ENCODE measurements at regions not wholly inside any gene's neighbourhood (a gene's known extent, or its start where the extent isn't known, plus 50 kb on each side); places are given as distances from the start of the nearest gene placed in this dataset.

GRCh38 chr5:63483338-63483737 is 478.9 kb downstream of the HTR1A start:
- TF ChIP-seq CTCF (IDR thresholded peaks at IDR 0.05; ENCODE audit: low read depth, low read length) (no peak), EZH2phosphoT487 (IDR thresholded peaks at IDR 0.05; ENCODE audit: low read depth) (no peak)
- Histone ChIP-seq H3K79me2 (ENCODE audit: low read length) (no peaks in the 10 kb centered on the region), H2AFZ (ENCODE audit: low read depth, low read length) (no peak overlapping the region), H3K4me1 (ENCODE audit: low read length) (no peaks in the 10 kb centered on the region), H3K27ac (ENCODE audit: low read length) (no peak overlapping the region), H3K9ac (ENCODE audit: low read length) (no peak overlapping the region), H3K4me3 (ENCODE audit: low read length) (no peak overlapping the region), H3K36me3 (replicated peaks; ENCODE audit: low read depth, low read length) (no peaks in the 10 kb centered on the region), H4K20me1 (ENCODE audit: insufficient read depth, low read length) (no peaks in the 10 kb centered on the region), H3K27me3 (ENCODE audit: low read depth, low read length) (no peaks in the 10 kb centered on the region), H3K4me2 (ENCODE audit: low read length) (no peak overlapping the region), H3K9me3 (ENCODE audit: insufficient read depth, low read length) (no peaks in the 10 kb centered on the region)

GRCh38 chr5:63473335-63473967 is 488.8 kb downstream of the HTR1A start:
- Histone ChIP-seq H3K4me1 (ENCODE audit: low read length) (no peaks in the 10 kb centered on the region), H3K4me2 (ENCODE audit: low read length) (no peak overlapping the region), H3K9ac (ENCODE audit: low read length) (no peak overlapping the region), H2AFZ (ENCODE audit: low read depth, low read length) (no peak overlapping the region), H3K27ac (ENCODE audit: low read length) (no peak overlapping the region), H3K9me3 (ENCODE audit: insufficient read depth, low read length) (no peaks in the 10 kb centered on the region), H3K79me2 (ENCODE audit: low read length) (no peaks in the 10 kb centered on the region), H3K36me3 (replicated peaks; ENCODE audit: low read depth, low read length) (no peaks in the 10 kb centered on the region), H3K27me3 (ENCODE audit: low read depth, low read length) (no peaks in the 10 kb centered on the region), H4K20me1 (ENCODE audit: insufficient read depth, low read length) (no peaks in the 10 kb centered on the region), H3K4me3 (ENCODE audit: low read length) (no peak overlapping the region)
- no peak for TF ChIP-seq CTCF (IDR thresholded peaks at IDR 0.05; ENCODE audit: low read depth, low read length)
- no peak for TF ChIP-seq EZH2phosphoT487 (IDR thresholded peaks at IDR 0.05; ENCODE audit: low read depth)

- TF ChIP-seq CTCF (IDR thresholded peaks at IDR 0.05; ENCODE audit: low read depth, low read length) (no peak), EZH2phosphoT487 (IDR thresholded peaks at IDR 0.05; ENCODE audit: low read depth) (no peak)
- H3K4me2 ChIP-seq (ENCODE audit: low read length): no peak overlapping the region
- no peak overlapping the region for H2AFZ ChIP-seq (ENCODE audit: low read depth, low read length)
- no peaks in the 10 kb centered on the region for H3K27me3 ChIP-seq (ENCODE audit: low read depth, low read length)
- H3K9me3 ChIP-seq (ENCODE audit: insufficient read depth, low read length): no peaks in the 10 kb centered on the region
- no peak overlapping the region for H3K27ac ChIP-seq (ENCODE audit: low read length)
- H3K4me1 ChIP-seq (ENCODE audit: low read length): no peaks in the 10 kb centered on the region
- no peak overlapping the region for H3K4me3 ChIP-seq (ENCODE audit: low read length)
- no peaks in the 10 kb centered on the region for H4K20me1 ChIP-seq (ENCODE audit: insufficient read depth, low read length)
- no peaks in the 10 kb centered on the region for H3K36me3 ChIP-seq (replicated peaks; ENCODE audit: low read depth, low read length)
- H3K9ac ChIP-seq (ENCODE audit: low read length): no peak overlapping the region
- no peaks in the 10 kb centered on the region for H3K79me2 ChIP-seq (ENCODE audit: low read length)
These were observed 506.0 kb downstream of the HTR1A start for GRCh38 chr5:63456279-63456678.

GRCh38 chr5:63451188-63451587 is 511.1 kb downstream of the HTR1A start:
- TF ChIP-seq EZH2phosphoT487 (IDR thresholded peaks at IDR 0.05; ENCODE audit: low read depth): no peak
- no peak for TF ChIP-seq CTCF (IDR thresholded peaks at IDR 0.05; ENCODE audit: low read depth, low read length)
- H3K4me2 ChIP-seq (ENCODE audit: low read length): no peak overlapping the region
- H3K79me2 ChIP-seq (ENCODE audit: low read length): no peaks in the 10 kb centered on the region
- no peak overlapping the region for H2AFZ ChIP-seq (ENCODE audit: low read depth, low read length)
- H4K20me1 ChIP-seq (ENCODE audit: insufficient read depth, low read length): no peaks in the 10 kb centered on the region
- no peaks in the 10 kb centered on the region for H3K4me1 ChIP-seq (ENCODE audit: low read length)
- H3K9ac ChIP-seq (ENCODE audit: low read length): no peak overlapping the region
- no peaks in the 10 kb centered on the region for H3K36me3 ChIP-seq (replicated peaks; ENCODE audit: low read depth, low read length)
- no peaks in the 10 kb centered on the region for H3K9me3 ChIP-seq (ENCODE audit: insufficient read depth, low read length)
- H3K27ac ChIP-seq (ENCODE audit: low read length): no peak overlapping the region
- H3K27me3 ChIP-seq (ENCODE audit: low read depth, low read length): no peaks in the 10 kb centered on the region
- H3K4me3 ChIP-seq (ENCODE audit: low read length): no peak overlapping the region
